Panc1 (cell line): ENCODE measurements at regions not wholly inside any gene's neighbourhood (a gene's known extent, or its start where the extent isn't known, plus 50 kb on each side); places are given as distances from the start of the nearest gene placed in this dataset.

Experiments used
- ATAC-seq: fragments of 200-7000 bp; cut with Tn5 transposase; 2 replicates; pipeline ENCODE4 v1.9.1; 2020; ENCODE audit warnings: mild to moderate bottlenecking, moderate library complexity
- BruUV-seq: library from RNA; stranded (reverse); fragments of 400-500 nt; replicated peaks from 2 replicates; lab custom pipeline; 2021; lab: Mats Ljungman, UMichigan
- CTCF ChIA-PET: fragments of 300-600 bp; sonication (Branson Sonifier 250); formaldehyde crosslinking; loops from one replicate; lab custom pipeline; 2022; ENCODE audit warnings: antibody characterized with exemption; lab: Charles Lee
- POLR2A ChIA-PET: fragments of 300-600 bp; sonication (Branson Sonifier 250); formaldehyde crosslinking; loops from one replicate; lab custom pipeline; 2022; ENCODE audit warnings: antibody characterized with exemption; lab: Charles Lee
- DNase-seq: peaks from one replicate; pipeline ENCODE4 v3.0.0-alpha.2; 2010; ENCODE audit warnings: low read depth, low spot score
- H3K27ac ChIP-seq: 2 replicates; pipeline ENCODE4 v1.5.1; 2011; ENCODE audit warnings: mild to moderate bottlenecking, low read length, inconsistent platforms
- H3K27me3 ChIP-seq: fragments of 200-500 bp; sonication (Bioruptor generic); 2 replicates; pipeline ENCODE4 v1.6.0; 2014; ENCODE audit warnings: low read length, inconsistent platforms; ENCODE audit not compliant: control insufficient read depth, insufficient read depth
- H3K36me3 ChIP-seq: fragments of 200-500 bp; sonication (Bioruptor generic); 2 replicates; pipeline ENCODE4 v1.5.1; 2014; ENCODE audit warnings: inconsistent platforms, mild to moderate bottlenecking, low read length, moderate library complexity; ENCODE audit not compliant: control insufficient read depth, insufficient read depth
- H3K4me1 ChIP-seq: 2 replicates; pipeline ENCODE4 v1.5.1; 2011; ENCODE audit warnings: inconsistent platforms, mild to moderate bottlenecking, low read length, moderate library complexity; ENCODE audit not compliant: control insufficient read depth, insufficient read depth
- H3K4me3 ChIP-seq, 2 experiments: 2 replicates each; pipeline ENCODE4 v1.5.1; 2011 to 2012; ENCODE audit warnings: low read depth in 2 of 2, low read length in 2 of 2, mild to moderate bottlenecking in 2 of 2, inconsistent platforms in 1 of 2, moderate library complexity in 1 of 2
- H3K9me3 ChIP-seq: fragments of 200-500 bp; sonication (Bioruptor generic); 2 replicates; pipeline ENCODE4 v1.5.1; 2014; ENCODE audit warnings: low read depth, mild to moderate bottlenecking, inconsistent platforms, low read length, moderate library complexity; ENCODE audit not compliant: control insufficient read depth, insufficient read depth
- CTCF ChIP-seq: fragments of 450-650 bp; IDR thresholded peaks from 2 replicates; pipeline ENCODE4 v1.5.1; 2017; ENCODE audit warnings: mild to moderate bottlenecking
- POLR2AphosphoS5 ChIP-seq: IDR thresholded peaks from 2 replicates; pipeline ENCODE4 v1.6.1; 2012; ENCODE audit warnings: mild to moderate bottlenecking, low read depth, low read length, moderate library complexity
- REST ChIP-seq, 2 experiments: IDR thresholded peaks; 2 replicates each; pipeline ENCODE4 v1.6.1; 2011 to 2012; ENCODE audit warnings: low read depth in 2 of 2, control low read depth in 1 of 2, low read length in 1 of 2, mild to moderate bottlenecking in 1 of 2, moderate library complexity in 1 of 2; ENCODE audit not compliant: insufficient read depth in 1 of 2
- SIN3A ChIP-seq: IDR thresholded peaks from 2 replicates; pipeline ENCODE4 v1.6.1; 2012; ENCODE audit warnings: low read depth, mild to moderate bottlenecking, low read length, moderate library complexity, borderline replicate concordance; ENCODE audit not compliant: insufficient read depth
- TCF7L2 ChIP-seq: IDR thresholded peaks from 2 replicates; pipeline ENCODE4 v1.6.1; 2011; ENCODE audit warnings: mild to moderate bottlenecking, low read depth, low read length, inconsistent platforms
- in situ Hi-C: cut with HindIII; loops from 2 replicates; pipeline ENCODE4 v1.10.0; 2016; ENCODE audit warnings: low sequenced_read_pairs, low pct_unique_long_range_greater_than_20kb
- intact Hi-C: fragments of 100-400 bp; cut with micrococcal nuclease; formaldehyde crosslinking; loops from one replicate; pipeline ENCODE4 v1.10.0; 2022; ENCODE audit not compliant: unreplicated experiment

- in situ Hi-C loops = no loop called here
- BruUV-seq = no TSS peak
- POLR2A ChIA-PET = no interaction called here
- CTCF ChIA-PET = no interaction called here
- no peaks in the 10 kb centered on the region for H3K27me3 ChIP-seq
- no peak for TF ChIP-seq CTCF
- no peak for TF ChIP-seq REST (IDR thresholded peaks at IDR 0.05; ENCODE audit: insufficient read depth in 1 of 2, low read depth in 2 of 2, low read length in 1 of 2)
- TF ChIP-seq TCF7L2 = no peak
- no peak for TF ChIP-seq POLR2AphosphoS5
- TF ChIP-seq SIN3A = no peak
- no peak overlapping the region for H3K4me3 ChIP-seq
- intact Hi-C loops = no loop called here
- H3K27ac ChIP-seq = no peak overlapping the region
- ATAC-seq (no peak), DNase-seq (no peak)
- no peaks in the 10 kb centered on the region for H3K9me3 ChIP-seq
- no peaks in the 10 kb centered on the region for H3K36me3 ChIP-seq
- no peaks in the 10 kb centered on the region for H3K4me1 ChIP-seq
Observed at GRCh38 chr7:96770758-96771157, 61.1 kb upstream of the SEM1 start.

- Histone ChIP-seq H3K27ac (no peak overlapping the region), H3K9me3 (no peaks in the 10 kb centered on the region), H3K27me3 (no peaks in the 10 kb centered on the region), H3K4me1 (no peaks in the 10 kb centered on the region), H3K4me3 (no peak overlapping the region), H3K36me3 (no peaks in the 10 kb centered on the region)
- TF ChIP-seq REST (IDR thresholded peaks at IDR 0.05; ENCODE audit: insufficient read depth in 1 of 2, low read depth in 2 of 2, low read length in 1 of 2) (no peak), CTCF (no peak), POLR2AphosphoS5 (no peak), TCF7L2 (no peak), SIN3A (no peak)
- DNase-seq = no peak
- in situ Hi-C loops = no loop called here
- CTCF ChIA-PET = no interaction called here
- POLR2A ChIA-PET = no interaction called here
- ATAC-seq = no peak
- BruUV-seq = no TSS peak
- intact Hi-C loops = no loop called here
Observed at GRCh38 chr7:96772139-96772694, 62.6 kb upstream of the SEM1 start.
